Daoy (cell line): ENCODE measurements at regions not wholly inside any gene's neighbourhood (a gene's known extent, or its start where the extent isn't known, plus 50 kb on each side); places are given as distances from the start of the nearest gene placed in this dataset.

Experiments used
- DNase-seq: peaks from one replicate; pipeline ENCODE4 v3.0.0-alpha.2; 2015; ENCODE audit warnings: low read depth

DNA sequence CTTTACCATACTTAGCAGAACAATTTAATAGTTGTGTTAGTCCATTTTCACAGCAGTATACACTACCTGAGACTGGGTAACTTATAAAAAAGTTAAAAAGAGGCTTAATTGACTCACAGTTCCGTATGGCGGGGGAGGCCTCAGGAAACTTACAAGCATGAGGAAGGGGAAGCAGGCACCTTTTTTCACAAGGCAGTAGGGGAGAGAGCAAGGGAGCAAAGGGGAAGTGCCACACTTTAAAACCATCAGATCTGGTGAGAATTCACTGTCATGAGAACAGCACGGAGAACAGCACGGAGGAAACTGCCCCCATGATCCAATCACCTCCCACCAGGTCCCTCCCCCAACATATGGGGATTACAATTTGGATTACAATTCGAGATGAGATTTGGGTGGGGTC, 269.9 kb downstream of the MTRR start:
- no peak for DNase-seq

DNA sequence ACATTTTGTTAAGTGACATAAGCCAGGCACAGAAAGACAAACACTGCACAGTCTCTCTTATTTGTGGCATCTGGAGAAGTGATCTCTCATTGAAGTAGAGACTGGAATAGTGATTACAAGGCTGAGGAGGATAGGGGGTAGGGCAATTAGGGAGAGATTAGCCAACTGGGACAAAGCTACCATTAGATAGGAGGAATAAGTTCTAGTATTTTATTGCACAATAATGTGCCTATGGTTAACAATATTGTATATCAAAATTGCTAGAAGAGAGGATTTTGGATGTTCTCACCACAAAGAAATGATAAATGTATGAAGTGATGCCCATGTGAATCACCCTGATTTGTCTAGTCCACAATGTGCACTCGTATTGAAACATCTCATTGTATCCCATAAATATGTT, 281.8 kb downstream of the MTRR start:
- no peak for DNase-seq

DNA sequence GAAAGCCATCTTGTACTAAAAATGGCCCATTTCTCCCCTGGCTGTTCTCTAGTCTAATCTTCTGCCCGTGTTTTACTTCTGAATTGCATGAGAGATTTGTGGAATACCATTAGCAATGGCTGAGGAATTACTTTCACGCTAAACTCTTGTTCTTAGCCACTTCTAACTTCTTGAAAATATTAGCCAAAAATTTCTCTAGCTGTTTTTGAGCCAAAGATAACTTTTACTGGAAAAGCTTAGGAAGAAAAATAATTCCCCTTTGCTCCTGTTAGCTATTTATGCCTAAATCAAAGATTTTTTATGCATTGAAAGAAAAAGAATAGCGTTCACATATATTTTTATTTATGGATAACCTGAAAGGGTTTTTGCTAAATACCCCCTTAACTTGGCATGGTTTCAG, 287.8 kb downstream of the MTRR start:
- no peak for DNase-seq

- no peak for DNase-seq
Observed at GRCh38 chr5:8157320-8157822, 288.4 kb downstream of the MTRR start.

GRCh38 chr5:8176101-8176693, 307.2 kb downstream of the MTRR start:
- no peak for DNase-seq

GRCh38 chr5:8184455-8185063, 315.6 kb downstream of the MTRR start:
- peak; percentile 38 for DNase-seq

- DNase-seq, result no peak
Observed at GRCh38 chr5:8185852-8186251, 316.9 kb downstream of the MTRR start.

- DNase-seq, result peak; percentile 16
Observed at GRCh38 chr5:8188874-8189565, 320.1 kb downstream of the MTRR start.

DNA sequence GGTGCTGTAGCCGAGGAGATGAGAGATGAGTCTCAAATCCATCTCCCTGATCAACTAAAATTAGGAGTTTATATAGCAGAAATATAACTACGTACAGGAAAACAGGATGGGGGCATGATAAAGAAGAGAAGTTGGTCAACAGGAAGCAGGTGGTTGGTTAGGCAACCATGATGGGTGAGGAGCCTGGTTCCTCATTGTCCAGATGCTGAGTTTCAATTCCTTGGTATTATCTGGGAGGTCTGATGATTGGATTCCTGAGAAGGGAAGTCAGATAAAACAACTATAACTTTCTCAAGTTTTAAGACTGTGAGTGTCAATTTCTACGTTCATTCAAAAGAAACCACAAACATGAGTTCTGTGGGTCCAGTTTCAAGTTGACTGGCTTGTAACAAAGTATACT, 323.9 kb downstream of the MTRR start:
- DNase-seq, result no peak

GRCh38 chr5:8196061-8196460, 327.1 kb downstream of the MTRR start:
- DNase-seq, result no peak

DNA sequence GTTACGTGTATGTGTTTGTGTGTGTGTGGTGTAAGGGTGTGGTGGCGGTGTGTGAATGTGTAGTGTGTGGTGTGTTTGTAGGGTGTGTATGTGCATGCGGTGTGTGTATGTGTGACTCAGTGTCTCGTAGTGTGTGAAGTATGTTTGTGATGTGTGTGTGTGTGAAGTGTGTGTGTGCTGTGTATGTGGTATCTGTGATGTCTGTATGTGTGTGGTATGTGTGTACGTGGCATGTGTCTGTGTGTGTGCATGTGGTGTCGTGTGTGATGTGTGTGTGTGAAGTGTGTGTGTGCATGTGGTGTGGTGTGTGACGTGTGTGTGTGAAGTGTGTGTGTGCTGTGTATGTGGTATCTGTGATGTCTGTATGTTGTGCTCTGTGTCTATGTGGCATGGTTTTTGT, 339.4 kb downstream of the MTRR start:
- no peak for DNase-seq

- no peak for DNase-seq
Observed at GRCh38 chr5:8209500-8209899, 340.6 kb downstream of the MTRR start.

DNA sequence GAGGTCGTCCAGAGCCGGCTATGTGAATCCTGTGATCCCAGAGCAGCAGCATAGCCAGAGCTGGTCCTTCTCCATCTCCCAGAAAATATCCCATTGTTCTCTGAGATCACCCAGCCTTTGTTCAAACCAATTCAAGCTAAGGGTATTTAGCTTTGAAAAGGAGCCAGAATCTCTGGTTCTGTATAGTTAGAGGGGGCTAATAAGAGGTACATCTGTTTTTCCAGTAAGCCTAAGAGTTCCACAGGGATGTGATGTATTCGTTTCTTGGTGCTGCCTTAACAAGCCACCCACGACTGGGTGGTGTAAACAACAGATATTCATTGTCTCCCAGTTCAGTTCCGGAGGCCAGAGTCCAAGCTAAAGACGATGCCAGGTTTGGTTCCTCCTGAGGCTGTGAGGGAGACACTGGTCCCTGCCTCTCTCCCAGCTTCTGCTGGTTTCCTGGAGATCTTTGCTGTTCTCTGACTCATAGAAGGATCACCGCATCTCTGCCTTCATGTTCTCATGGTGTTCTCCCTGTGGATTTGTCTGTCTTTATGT, 344.8 kb downstream of the MTRR start:
- DNase-seq, result no peak

GRCh38 chr5:8216921-8217320, 348.0 kb downstream of the MTRR start:
- no peak for DNase-seq

- no peak for DNase-seq
Observed at GRCh38 chr5:8226148-8226547, 357.2 kb downstream of the MTRR start.

DNA sequence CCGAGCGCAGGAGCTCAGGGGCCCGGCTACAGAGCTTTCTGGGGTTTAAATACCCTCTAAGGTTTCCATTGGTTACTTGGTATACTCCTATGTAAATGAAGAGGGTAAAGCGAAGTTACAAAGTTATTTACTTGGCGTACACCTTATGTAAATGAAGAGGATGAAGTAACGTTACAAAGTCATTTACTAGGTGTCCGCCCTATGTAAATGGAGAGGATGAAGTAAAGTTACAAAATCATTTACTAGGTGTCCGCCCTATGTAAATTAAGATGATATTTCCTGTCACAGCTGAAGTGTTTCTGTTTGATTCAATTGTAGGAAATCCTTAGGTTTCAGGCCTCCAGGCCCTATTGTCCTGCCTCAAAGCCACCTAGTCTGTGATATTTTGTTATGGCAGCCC, 358.2 kb downstream of the MTRR start:
- no peak for DNase-seq

GRCh38 chr5:8229551-8229950, 360.6 kb downstream of the MTRR start:
- no peak for DNase-seq

GRCh38 chr5:8230868-8231267, 361.9 kb downstream of the MTRR start:
- no peak for DNase-seq

DNA sequence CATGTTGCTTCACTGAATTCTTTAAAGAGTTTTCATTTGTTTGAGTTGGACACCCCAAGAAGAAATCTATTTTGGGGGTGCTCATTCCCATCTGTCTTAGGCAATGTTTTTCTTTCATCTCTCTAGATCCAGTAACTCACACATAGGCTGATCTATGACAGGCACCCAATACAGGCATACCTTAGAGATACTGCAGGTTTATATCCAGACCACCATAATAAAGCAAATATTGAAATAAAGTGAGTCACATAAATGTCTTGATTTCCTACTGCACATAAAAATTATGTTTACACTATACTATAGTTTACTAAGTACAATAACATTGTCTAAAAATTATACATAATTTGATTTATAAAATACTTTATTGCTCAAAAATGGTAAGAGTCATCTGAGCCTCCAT, 364.5 kb downstream of the MTRR start:
- no peak for DNase-seq

- no peak for DNase-seq
Observed at GRCh38 chr5:8234179-8234770, 365.3 kb downstream of the MTRR start.

- DNase-seq, result no peak
Observed at GRCh38 chr5:8238080-8238479, 369.1 kb downstream of the MTRR start.

DNA sequence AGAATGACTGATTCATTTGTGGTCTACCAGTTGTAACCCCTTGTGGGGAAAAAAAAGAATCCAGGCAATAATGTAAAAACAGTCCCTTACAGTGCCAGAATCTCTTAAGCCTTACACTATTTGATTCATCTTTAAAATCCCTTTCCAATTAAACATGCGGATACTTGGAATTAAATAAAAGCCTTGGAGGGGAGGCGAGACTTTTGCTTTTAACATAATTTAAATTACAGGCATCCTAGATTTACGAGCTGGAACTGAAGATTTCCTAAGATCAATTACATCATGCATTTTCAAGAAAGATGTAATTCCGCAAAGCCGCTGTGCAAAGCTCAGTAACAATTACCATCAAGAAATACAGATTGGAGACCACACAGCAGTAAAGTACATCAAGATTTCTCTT, 370.2 kb downstream of the MTRR start:
- no peak for DNase-seq

DNA sequence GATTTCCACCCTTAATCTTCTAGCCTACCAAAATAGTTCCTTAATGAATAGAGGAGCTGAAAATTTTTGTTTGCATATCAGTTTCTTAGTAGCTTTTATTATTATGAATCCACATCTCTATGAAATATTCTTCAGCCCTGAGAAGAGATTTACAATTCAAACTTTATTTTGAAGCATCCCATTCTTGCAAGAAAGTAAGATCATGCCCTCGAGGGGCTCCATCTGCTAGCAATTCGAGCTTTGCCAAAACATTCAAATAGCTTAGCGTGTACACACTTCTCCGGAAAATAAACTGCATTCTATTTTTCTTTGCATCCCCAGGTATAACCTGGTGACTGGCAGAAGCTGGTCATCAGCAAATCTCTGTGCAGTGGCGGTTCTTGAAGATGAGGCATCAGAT, 370.7 kb downstream of the MTRR start:
- DNase-seq, result no peak
